Fibroblast of skin of abdomen (primary cell): ENCODE measurements at regions not wholly inside any gene's neighbourhood (a gene's known extent, or its start where the extent isn't known, plus 50 kb on each side); places are given as distances from the start of the nearest gene placed in this dataset.

Experiments used
- DNase-seq: peaks from one replicate; pipeline ENCODE4 v3.0.0-alpha.2; 2013

GRCh38 chr2:30371772-30372373 lies 75.2 kb upstream of the LCLAT1 start:
- DNase-seq: peak; percentile 25

GRCh38 chr2:30372826-30373225 lies 74.2 kb upstream of the LCLAT1 start:
- DNase-seq: peak; percentile 75

- peak; percentile 94 for DNase-seq
These were observed 73.2 kb upstream of the LCLAT1 start for GRCh38 chr2:30373881-30374302.

GRCh38 chr2:30374380-30374779 lies 72.7 kb upstream of the LCLAT1 start:
- DNase-seq: no peak

- DNase-seq: no peak
These were observed 71.1 kb upstream of the LCLAT1 start for GRCh38 chr2:30375915-30376314.

GRCh38 chr2:30379481-30379880 lies 67.6 kb upstream of the LCLAT1 start:
- no peak for DNase-seq

GRCh38 chr2:30380824-30381223 lies 66.2 kb upstream of the LCLAT1 start:
- DNase-seq: no peak

GRCh38 chr2:30382162-30382783 lies 64.8 kb upstream of the LCLAT1 start:
- no peak for DNase-seq

- DNase-seq: no peak
These were observed 64.1 kb upstream of the LCLAT1 start for GRCh38 chr2:30382995-30383394.

- no peak for DNase-seq
These were observed 61.7 kb upstream of the LCLAT1 start for GRCh38 chr2:30385327-30385726.

- no peak for DNase-seq
These were observed 54.9 kb upstream of the LCLAT1 start for GRCh38 chr2:30392097-30392496.

- no peak for DNase-seq
These were observed 53.5 kb upstream of the LCLAT1 start for GRCh38 chr2:30393510-30393909.

GRCh38 chr2:30394096-30394495 lies 53.0 kb upstream of the LCLAT1 start:
- DNase-seq: no peak

GRCh38 chr2:30396436-30397232 lies 50.4 kb upstream of the LCLAT1 start:
- no peak for DNase-seq
